Stimulated activated naive B cell treated with anti-CD40 and anti-IgM and Interleukin-4, amounts not matched to agents 10 μg/mL and 1 μg/mL and 100 μg/mL, for 72 hours (primary cell): ENCODE measurements at regions not wholly inside any gene's neighbourhood (a gene's known extent, or its start where the extent isn't known, plus 50 kb on each side); places are given as distances from the start of the nearest gene placed in this dataset.

ENCODE experiments used
- ATAC-seq, 2 donors: fragments of 150-1000 bp; cut with Tn5 transposase; replicated peaks; 2 replicates each; pipeline ENCODE4 v1.10.0; 2021; ENCODE audit warnings: moderate library complexity in 1 of 2
- DNase-seq: peaks from one replicate; pipeline ENCODE4 v3.0.0; 2021
- H3K27ac Mint-ChIP-seq: one replicate; pipeline ENCODE4 v1.8.0; 2022; ENCODE audit warnings: mild to moderate bottlenecking, mixed read lengths
- H3K27me3 Mint-ChIP-seq, 2 donors: one replicate each; pipeline ENCODE4 v1.8.0; 2022; ENCODE audit warnings: mixed read lengths in 2 of 2
- H3K36me3 Mint-ChIP-seq, 2 donors: one replicate each; pipeline ENCODE4 v1.8.0; 2022; ENCODE audit warnings: mixed read lengths in 2 of 2, mild to moderate bottlenecking in 1 of 2
- H3K4me1 Mint-ChIP-seq, 2 donors: one replicate each; pipeline ENCODE4 v1.8.0; 2022; ENCODE audit warnings: mixed read lengths in 2 of 2, mild to moderate bottlenecking in 1 of 2
- H3K4me3 Mint-ChIP-seq, 2 donors: one replicate each; pipeline ENCODE4 v1.8.0; 2022; ENCODE audit warnings: mild to moderate bottlenecking in 2 of 2, mixed read lengths in 2 of 2, moderate library complexity in 1 of 2
- H3K9me3 Mint-ChIP-seq, 2 donors: one replicate each; pipeline ENCODE4 v1.8.0; 2022; ENCODE audit warnings: mixed read lengths in 2 of 2, mild to moderate bottlenecking in 1 of 2

DNA sequence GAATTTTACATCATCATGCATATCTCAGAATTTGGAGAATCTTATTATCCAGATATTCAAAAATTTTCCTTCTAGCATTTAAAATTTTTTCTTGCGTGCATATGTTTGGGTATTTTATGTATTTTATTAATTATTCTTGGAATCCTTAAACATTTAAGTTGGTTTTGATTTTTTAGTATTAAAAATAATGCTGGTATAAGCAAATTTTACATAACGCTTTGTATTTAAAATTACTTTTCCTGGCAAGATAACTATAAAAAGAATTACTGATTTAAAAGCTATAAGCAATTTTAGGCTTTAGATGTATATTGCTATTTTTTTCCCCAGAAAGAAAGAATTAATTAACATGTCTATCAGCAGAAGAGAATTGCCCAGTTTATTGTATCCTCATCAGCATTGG lies 224.6 kb upstream of the STXBP6 start:
- no peaks in the 10 kb centered on the region for H3K4me1 Mint-ChIP-seq

DNA sequence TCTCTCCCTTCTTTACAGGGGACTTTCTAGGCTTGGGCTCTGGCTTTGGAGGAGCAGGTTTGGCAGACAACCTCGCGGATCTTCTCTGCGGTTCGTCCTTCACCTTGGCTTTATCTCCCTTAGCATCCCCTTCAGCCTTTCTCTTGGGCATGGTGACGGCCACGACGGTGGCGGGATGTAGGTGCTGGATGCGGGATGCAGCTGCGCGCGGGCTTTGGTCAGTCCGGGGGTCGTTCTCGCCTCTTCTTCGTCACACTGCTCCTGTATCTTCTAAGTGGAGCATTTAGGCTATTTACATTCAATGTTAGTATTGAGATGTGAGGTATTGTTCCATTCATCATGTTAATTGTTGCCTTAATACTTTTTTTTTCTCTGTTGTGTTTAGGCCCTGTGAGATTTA lies 217.2 kb upstream of the STXBP6 start:
- Mint-ChIP-seq H3K36me3 (no peaks in the 10 kb centered on the region), H3K27ac (no peak overlapping the region), H3K9me3 (peaks cover 1 to 5% of the 10 kb centered on the region in 2 donors), H3K4me3 (no peak overlapping the region), H3K27me3 (no peaks in the 10 kb centered on the region), H3K4me1 (no peaks in the 10 kb centered on the region)
- DNase-seq = no peak
- no peak for ATAC-seq

More for the DNA sequence above, 224.6 kb upstream of the STXBP6 start:
- H3K27ac Mint-ChIP-seq = no peak overlapping the region
- H3K9me3 Mint-ChIP-seq = no peaks in the 10 kb centered on the region
- DNase-seq (no peak), ATAC-seq (no peak)
- H3K36me3 Mint-ChIP-seq = no peaks in the 10 kb centered on the region
- no peak overlapping the region for H3K4me3 Mint-ChIP-seq
- no peaks in the 10 kb centered on the region for H3K27me3 Mint-ChIP-seq

DNA sequence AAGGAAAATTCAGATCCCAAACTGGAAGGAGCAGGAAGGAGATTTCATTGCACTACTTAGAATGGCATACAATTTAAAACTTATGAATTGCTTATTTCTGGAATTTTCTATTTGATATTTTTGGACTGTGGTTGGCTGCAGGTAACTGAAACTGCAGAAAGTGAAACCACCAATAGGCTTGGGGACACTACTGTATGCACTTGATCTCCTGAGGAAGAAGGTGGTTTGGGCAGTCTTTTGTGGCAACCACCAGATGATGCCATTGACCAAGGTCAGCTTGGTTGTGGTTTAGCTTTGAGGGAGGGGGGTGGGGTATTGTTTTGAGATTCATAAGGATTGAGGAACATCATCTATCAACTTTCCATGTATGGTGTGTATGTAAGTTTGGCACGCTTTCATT lies 209.5 kb upstream of the STXBP6 start:
- ATAC-seq = no peak
- Mint-ChIP-seq H3K27ac (no peak overlapping the region), H3K4me3 (no peak overlapping the region), H3K27me3 (no peaks in the 10 kb centered on the region), H3K4me1 (no peaks in the 10 kb centered on the region), H3K9me3 (peaks cover 0 to 1% of the 10 kb centered on the region in 2 donors), H3K36me3 (no peaks in the 10 kb centered on the region)
- no peak for DNase-seq

DNA sequence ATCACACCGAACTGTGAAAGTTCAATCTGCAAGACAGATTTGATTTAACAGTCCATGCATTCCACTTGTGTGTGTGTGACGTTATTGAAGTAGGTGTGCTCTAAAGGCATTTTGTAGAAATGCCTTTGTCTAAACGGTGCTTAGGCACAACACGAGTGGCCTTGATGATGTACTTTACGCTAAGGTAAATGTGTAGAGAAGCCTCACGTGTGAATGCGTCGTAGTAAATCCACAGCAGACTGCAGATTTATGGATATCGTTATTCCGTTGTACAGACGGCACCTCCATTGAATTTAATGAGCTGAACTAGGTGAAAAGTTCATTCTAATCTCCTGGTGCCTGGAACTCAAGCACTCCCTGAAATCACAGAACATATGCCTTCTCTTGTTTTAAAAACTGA lies 202.8 kb upstream of the STXBP6 start:
- Mint-ChIP-seq H3K4me3 (no peak overlapping the region), H3K4me1 (no peaks in the 10 kb centered on the region), H3K9me3 (peaks cover 0 to 3% of the 10 kb centered on the region in 2 donors), H3K36me3 (no peaks in the 10 kb centered on the region), H3K27ac (no peak overlapping the region), H3K27me3 (no peaks in the 10 kb centered on the region)
- ATAC-seq = no peak
- no peak for DNase-seq

- no peak for DNase-seq
- Mint-ChIP-seq H3K27me3 (no peaks in the 10 kb centered on the region), H3K4me3 (no peak overlapping the region), H3K27ac (no peak overlapping the region), H3K4me1 (no peaks in the 10 kb centered on the region), H3K9me3 (peaks cover 0 to 3% of the 10 kb centered on the region in 2 donors), H3K36me3 (no peaks in the 10 kb centered on the region)
- ATAC-seq = no peak
Measured at GRCh38 chr14:25250516-25250915, 200.6 kb upstream of the STXBP6 start.

GRCh38 chr14:25247609-25248008 lies 197.7 kb upstream of the STXBP6 start:
- Mint-ChIP-seq H3K9me3 (peaks cover 0 to 3% of the 10 kb centered on the region in 2 donors), H3K4me1 (no peaks in the 10 kb centered on the region), H3K27me3 (no peaks in the 10 kb centered on the region), H3K4me3 (no peak overlapping the region), H3K36me3 (no peaks in the 10 kb centered on the region), H3K27ac (no peak overlapping the region)
- DNase-seq (no peak), ATAC-seq (no peak)

DNA sequence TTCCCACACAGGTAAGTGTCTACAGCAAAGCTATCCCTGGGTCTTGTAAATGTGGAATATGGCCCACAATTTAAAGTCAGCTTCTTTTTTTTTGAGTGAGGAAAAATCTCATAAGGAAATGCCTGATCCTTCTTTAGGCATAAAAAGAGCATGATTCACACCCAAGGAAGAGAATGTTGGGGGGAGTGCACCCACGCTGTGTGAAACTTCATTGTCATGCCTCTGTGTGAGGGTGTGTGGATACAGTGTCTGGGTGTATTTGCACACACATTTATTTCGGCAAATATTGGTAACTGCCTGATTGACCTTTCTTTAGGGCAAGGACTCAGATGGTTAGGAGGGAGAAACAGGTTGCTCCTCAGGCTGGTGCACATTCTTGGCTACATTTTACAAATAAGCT lies 196.8 kb upstream of the STXBP6 start:
- DNase-seq (no peak), ATAC-seq (no peak)
- H3K27me3 Mint-ChIP-seq = no peaks in the 10 kb centered on the region
- H3K4me1 Mint-ChIP-seq = no peaks in the 10 kb centered on the region
- H3K4me3 Mint-ChIP-seq = no peak overlapping the region
- no peak overlapping the region for H3K27ac Mint-ChIP-seq
- H3K36me3 Mint-ChIP-seq = no peaks in the 10 kb centered on the region
- peaks cover 0 to 3% of the 10 kb centered on the region in 2 donors for H3K9me3 Mint-ChIP-seq

- H3K4me3 Mint-ChIP-seq = no peak overlapping the region
- no peak overlapping the region for H3K27ac Mint-ChIP-seq
- no peaks in the 10 kb centered on the region for H3K36me3 Mint-ChIP-seq
- no peak for DNase-seq
- H3K27me3 Mint-ChIP-seq = peaks cover 0 to 7% of the 10 kb centered on the region in 2 donors
- ATAC-seq = no peak
- peaks cover 0 to 2% of the 10 kb centered on the region in 2 donors for H3K9me3 Mint-ChIP-seq
- H3K4me1 Mint-ChIP-seq = no peaks in the 10 kb centered on the region
Measured at GRCh38 chr14:25239170-25239569, 189.2 kb upstream of the STXBP6 start.

DNA sequence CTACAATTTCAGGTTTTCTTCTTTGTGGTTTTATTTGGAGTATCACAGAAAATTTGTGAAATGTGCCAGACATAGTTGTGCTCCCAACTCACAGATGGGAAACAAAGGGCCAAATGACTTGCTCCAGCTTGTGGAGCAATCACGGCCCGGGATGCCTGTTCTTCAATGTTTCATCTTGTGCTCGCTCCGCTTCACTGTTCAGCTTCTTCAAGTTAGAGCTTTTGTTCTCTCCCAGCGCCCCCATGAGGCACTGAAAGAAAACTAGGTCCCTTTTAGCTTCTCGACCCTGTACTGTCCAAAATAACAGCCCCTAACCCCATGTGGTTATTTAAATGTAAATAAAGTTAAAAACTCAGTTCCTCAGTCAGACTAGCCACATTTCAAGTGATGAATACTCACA lies 187.9 kb upstream of the STXBP6 start:
- H3K4me3 Mint-ChIP-seq = no peak overlapping the region
- no peak overlapping the region for H3K27ac Mint-ChIP-seq
- DNase-seq = no peak
- no peaks in the 10 kb centered on the region for H3K9me3 Mint-ChIP-seq
- no peaks in the 10 kb centered on the region for H3K36me3 Mint-ChIP-seq
- peaks cover 0 to 7% of the 10 kb centered on the region in 2 donors for H3K27me3 Mint-ChIP-seq
- no peak for ATAC-seq
- no peaks in the 10 kb centered on the region for H3K4me1 Mint-ChIP-seq

- H3K4me1 Mint-ChIP-seq = no peaks in the 10 kb centered on the region
- ATAC-seq = no peak
Measured at GRCh38 chr14:25233613-25234012, 183.7 kb upstream of the STXBP6 start.

DNA sequence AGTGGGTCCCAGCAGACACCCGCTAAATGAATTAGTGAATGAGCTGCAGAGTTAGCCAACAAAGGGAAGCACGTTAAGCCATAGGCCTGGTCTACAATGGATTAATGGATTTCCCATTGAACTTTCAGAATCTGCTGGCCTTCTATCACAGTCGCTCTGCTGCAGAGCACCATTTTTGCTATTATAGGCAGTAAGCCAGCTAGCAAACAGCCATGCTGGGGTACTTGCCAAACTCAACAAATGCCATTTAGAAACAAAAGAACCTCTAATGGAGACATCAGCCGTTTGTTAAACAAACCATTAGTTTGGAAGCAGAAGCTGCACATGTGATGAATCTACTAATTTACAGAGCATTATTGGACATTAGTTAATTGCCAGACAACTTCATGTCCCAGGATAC lies 181.1 kb upstream of the STXBP6 start:
- Mint-ChIP-seq H3K27me3 (no peaks in the 10 kb centered on the region), H3K36me3 (no peaks in the 10 kb centered on the region), H3K4me1 (no peaks in the 10 kb centered on the region), H3K27ac (no peak overlapping the region), H3K9me3 (peaks cover 0 to 4% of the 10 kb centered on the region in 2 donors), H3K4me3 (no peak overlapping the region)
- no peak for ATAC-seq
- no peak for DNase-seq

More at GRCh38 chr14:25233613-25234012, 183.7 kb upstream of the STXBP6 start:
- Mint-ChIP-seq H3K27me3 (peaks cover 0 to 4% of the 10 kb centered on the region in 2 donors), H3K27ac (no peak overlapping the region), H3K36me3 (no peaks in the 10 kb centered on the region), H3K4me3 (no peak overlapping the region), H3K9me3 (no peaks in the 10 kb centered on the region)
- DNase-seq = no peak

GRCh38 chr14:25226214-25226613 lies 176.3 kb upstream of the STXBP6 start:
- Mint-ChIP-seq H3K9me3 (peaks cover 0 to 4% of the 10 kb centered on the region in 2 donors), H3K27ac (no peak overlapping the region), H3K4me1 (no peaks in the 10 kb centered on the region), H3K36me3 (no peaks in the 10 kb centered on the region), H3K27me3 (no peaks in the 10 kb centered on the region), H3K4me3 (no peak overlapping the region)
- DNase-seq = no peak
- no peak for ATAC-seq

GRCh38 chr14:25222256-25222655 lies 172.3 kb upstream of the STXBP6 start:
- Mint-ChIP-seq H3K4me1 (no peaks in the 10 kb centered on the region), H3K4me3 (no peak overlapping the region), H3K9me3 (peaks cover 0 to 4% of the 10 kb centered on the region in 2 donors), H3K27me3 (no peaks in the 10 kb centered on the region), H3K36me3 (no peaks in the 10 kb centered on the region), H3K27ac (no peak overlapping the region)
- DNase-seq = no peak
- ATAC-seq = no peak

GRCh38 chr14:25220514-25220913 lies 170.6 kb upstream of the STXBP6 start:
- H3K4me1 Mint-ChIP-seq = no peaks in the 10 kb centered on the region
- H3K9me3 Mint-ChIP-seq = no peaks in the 10 kb centered on the region
- no peak overlapping the region for H3K4me3 Mint-ChIP-seq
- DNase-seq (no peak), ATAC-seq (no peak)
- H3K36me3 Mint-ChIP-seq = no peaks in the 10 kb centered on the region
- no peaks in the 10 kb centered on the region for H3K27me3 Mint-ChIP-seq
- no peak overlapping the region for H3K27ac Mint-ChIP-seq

GRCh38 chr14:25215607-25216006 lies 165.7 kb upstream of the STXBP6 start:
- Mint-ChIP-seq H3K27me3 (no peaks in the 10 kb centered on the region), H3K36me3 (no peaks in the 10 kb centered on the region), H3K27ac (no peak overlapping the region), H3K4me1 (no peaks in the 10 kb centered on the region), H3K4me3 (no peak overlapping the region), H3K9me3 (peaks cover 0 to 4% of the 10 kb centered on the region in 2 donors)
- DNase-seq (no peak), ATAC-seq (no peak)

GRCh38 chr14:25197885-25198284 lies 147.9 kb upstream of the STXBP6 start:
- Mint-ChIP-seq H3K4me1 (no peaks in the 10 kb centered on the region), H3K27ac (no peak overlapping the region), H3K4me3 (no peak overlapping the region), H3K36me3 (no peaks in the 10 kb centered on the region), H3K9me3 (peaks cover 10 to 11% of the 10 kb centered on the region in 2 donors), H3K27me3 (no peaks in the 10 kb centered on the region)
- no peak for DNase-seq
- ATAC-seq = no peak
